HepG2 (cell line): ENCODE measurements at regions not wholly inside any gene's neighbourhood (a gene's known extent, or its start where the extent isn't known, plus 50 kb on each side); places are given as distances from the start of the nearest gene placed in this dataset.

Source experiments
- CEBPB ChIP-seq: IDR thresholded peaks from 2 replicates; pipeline ENCODE4 v1.6.1; 2011; ENCODE audit warnings: low read depth, low read length, improper control_type of control experiment, borderline replicate concordance
- FOXJ3 ChIP-seq: sonication (generic); formaldehyde crosslinking; IDR thresholded peaks from 2 replicates; pipeline ENCODE4 v1.4.0; 2020; ENCODE audit warnings: missing genetic modification reagents, mild to moderate bottlenecking, borderline replicate concordance
- HDAC2 ChIP-seq: sonication (generic); formaldehyde crosslinking; IDR thresholded peaks from 2 replicates; pipeline ENCODE4 v1.4.0; 2020; ENCODE audit warnings: missing genetic modification reagents
- IRF2 ChIP-seq: IDR thresholded peaks from 2 replicates; pipeline ENCODE4 v1.6.1; 2018; ENCODE audit warnings: missing genetic modification reagents, missing compliant biosample characterization
- JUND ChIP-seq: sonication (generic); formaldehyde crosslinking; IDR thresholded peaks from 2 replicates; pipeline ENCODE4 v1.8.0; 2022; ENCODE audit warnings: mild to moderate bottlenecking, missing genetic modification reagents
- MXD4 ChIP-seq: IDR thresholded peaks from 2 replicates; pipeline ENCODE4 v1.6.1; 2016; ENCODE audit warnings: mild to moderate bottlenecking, missing biosample characterization, missing genetic modification reagents
- NCOA2 ChIP-seq: sonication (generic); formaldehyde crosslinking; IDR thresholded peaks from 2 replicates; pipeline ENCODE4 v1.8.0; 2022; ENCODE audit warnings: inconsistent platforms
- TAF1 ChIP-seq: sonication (generic); formaldehyde crosslinking; IDR thresholded peaks from 2 replicates; pipeline ENCODE4 v1.4.0; 2020; ENCODE audit warnings: missing genetic modification reagents
- TFE3 ChIP-seq: IDR thresholded peaks from 2 replicates; pipeline ENCODE4 v1.6.1; 2016
- TOPORS ChIP-seq: sonication (generic); formaldehyde crosslinking; IDR thresholded peaks from 2 replicates; pipeline ENCODE4 v1.8.0; 2023; ENCODE audit warnings: mild to moderate bottlenecking, missing genetic modification reagents
- ZNF274 ChIP-seq: sonication (generic); formaldehyde crosslinking; IDR thresholded peaks from 2 replicates; pipeline ENCODE4 v1.5.1; 2020; ENCODE audit warnings: mild to moderate bottlenecking, missing genetic modification reagents
- ZNF343 ChIP-seq: sonication (generic); formaldehyde crosslinking; IDR thresholded peaks from 2 replicates; pipeline ENCODE4 v1.4.0; 2020; ENCODE audit warnings: mild to moderate bottlenecking, missing genetic modification reagents
- ZSCAN29 ChIP-seq: sonication (generic); formaldehyde crosslinking; conservative IDR thresholded peaks from 2 replicates; pipeline ENCODE4 v1.4.0; 2020; ENCODE audit warnings: mild to moderate bottlenecking, missing genetic modification reagents
- TF ChIP-seq, protein P1 (sequence below): sonication (generic); formaldehyde crosslinking; IDR thresholded peaks from 2 replicates; pipeline ENCODE4 v1.4.0; 2020; ENCODE audit warnings: missing genetic modification reagents, borderline replicate concordance

DNA sequence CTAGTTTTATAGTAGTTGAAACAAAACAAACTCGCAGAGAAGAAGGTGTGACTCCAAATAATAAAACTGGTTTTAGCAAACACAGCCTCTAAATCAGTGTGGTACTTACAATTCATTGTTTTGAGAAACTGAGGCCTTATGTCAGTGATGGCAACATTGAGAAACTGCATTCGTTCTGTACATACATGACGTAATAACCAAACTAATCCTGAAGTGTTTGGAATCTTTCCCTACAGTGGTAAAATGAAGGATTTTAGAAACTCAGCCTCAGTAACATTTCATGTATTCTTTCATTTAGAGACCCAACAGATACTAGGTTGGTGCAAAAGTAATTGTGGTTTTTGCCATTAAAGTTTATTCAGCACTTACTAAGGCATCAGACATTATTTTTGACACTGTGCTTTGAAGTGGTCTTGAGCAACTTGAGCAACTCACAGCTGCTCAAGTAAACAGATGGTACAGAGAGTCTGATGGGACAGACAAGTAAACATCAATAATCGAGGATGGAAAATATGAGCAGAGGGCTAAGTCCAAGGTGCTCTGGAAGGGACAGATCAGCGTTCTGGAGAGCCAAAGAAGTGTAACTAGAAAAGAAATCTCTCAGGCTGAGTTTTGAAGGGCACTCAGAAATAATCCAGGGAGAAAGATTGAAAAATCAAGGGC is 390.8 kb upstream of the BOD1L1 start (continued):
- TF ChIP-seq JUND (0 out of 2 replicates have a peak, but pooled peaks have one; percentile 15), ZNF274 (no peak), ZSCAN29 (CRISPR knock-in tag) (no peak), TFE3 (CRISPR knock-in tag) (no peak), MXD4 (CRISPR knock-in tag) (no peak), ZNF343 (no peak), IRF2 (CRISPR knock-in tag) (0 out of 2 replicates have a peak, but pooled peaks have one; percentile 20), TAF1 (CRISPR knock-in tag) (no peak), NCOA2 (CRISPR knock-in tag) (peak; percentile 61; the same call in 1 of the 2 replicates), TOPORS (CRISPR knock-in tag) (no peak), HDAC2 (peak; percentile 41; the same call in 1 of the 2 replicates), CEBPB (peak; percentile 74), FOXJ3 (CRISPR knock-in tag) (peak; percentile 71; the same call in 1 of the 2 replicates)
- TF ChIP-seq, protein P1, sequence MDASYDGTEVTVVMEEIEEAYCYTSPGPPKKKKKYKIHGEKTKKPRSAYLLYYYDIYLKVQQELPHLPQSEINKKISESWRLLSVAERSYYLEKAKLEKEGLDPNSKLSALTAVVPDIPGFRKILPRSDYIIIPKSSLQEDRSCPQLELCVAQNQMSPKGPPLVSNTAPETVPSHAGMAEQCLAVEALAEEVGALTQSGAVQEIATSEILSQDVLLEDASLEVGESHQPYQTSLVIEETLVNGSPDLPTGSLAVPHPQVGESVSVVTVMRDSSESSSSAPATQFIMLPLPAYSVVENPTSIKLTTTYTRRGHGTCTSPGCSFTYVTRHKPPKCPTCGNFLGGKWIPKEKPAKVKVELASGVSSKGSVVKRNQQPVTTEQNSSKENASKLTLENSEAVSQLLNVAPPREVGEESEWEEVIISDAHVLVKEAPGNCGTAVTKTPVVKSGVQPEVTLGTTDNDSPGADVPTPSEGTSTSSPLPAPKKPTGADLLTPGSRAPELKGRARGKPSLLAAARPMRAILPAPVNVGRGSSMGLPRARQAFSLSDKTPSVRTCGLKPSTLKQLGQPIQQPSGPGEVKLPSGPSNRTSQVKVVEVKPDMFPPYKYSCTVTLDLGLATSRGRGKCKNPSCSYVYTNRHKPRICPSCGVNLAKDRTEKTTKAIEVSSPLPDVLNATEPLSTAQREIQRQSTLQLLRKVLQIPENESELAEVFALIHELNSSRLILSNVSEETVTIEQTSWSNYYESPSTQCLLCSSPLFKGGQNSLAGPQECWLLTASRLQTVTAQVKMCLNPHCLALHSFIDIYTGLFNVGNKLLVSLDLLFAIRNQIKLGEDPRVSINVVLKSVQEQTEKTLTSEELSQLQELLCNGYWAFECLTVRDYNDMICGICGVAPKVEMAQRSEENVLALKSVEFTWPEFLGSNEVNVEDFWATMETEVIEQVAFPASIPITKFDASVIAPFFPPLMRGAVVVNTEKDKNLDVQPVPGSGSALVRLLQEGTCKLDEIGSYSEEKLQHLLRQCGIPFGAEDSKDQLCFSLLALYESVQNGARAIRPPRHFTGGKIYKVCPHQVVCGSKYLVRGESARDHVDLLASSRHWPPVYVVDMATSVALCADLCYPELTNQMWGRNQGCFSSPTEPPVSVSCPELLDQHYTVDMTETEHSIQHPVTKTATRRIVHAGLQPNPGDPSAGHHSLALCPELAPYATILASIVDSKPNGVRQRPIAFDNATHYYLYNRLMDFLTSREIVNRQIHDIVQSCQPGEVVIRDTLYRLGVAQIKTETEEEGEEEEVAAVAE, result no peak
